ENCODE measurements at regions not wholly inside any gene's neighbourhood (a gene's known extent, or its start where the extent isn't known, plus 50 kb on each side); places are given as distances from the start of the nearest gene placed in this dataset.

DNA sequence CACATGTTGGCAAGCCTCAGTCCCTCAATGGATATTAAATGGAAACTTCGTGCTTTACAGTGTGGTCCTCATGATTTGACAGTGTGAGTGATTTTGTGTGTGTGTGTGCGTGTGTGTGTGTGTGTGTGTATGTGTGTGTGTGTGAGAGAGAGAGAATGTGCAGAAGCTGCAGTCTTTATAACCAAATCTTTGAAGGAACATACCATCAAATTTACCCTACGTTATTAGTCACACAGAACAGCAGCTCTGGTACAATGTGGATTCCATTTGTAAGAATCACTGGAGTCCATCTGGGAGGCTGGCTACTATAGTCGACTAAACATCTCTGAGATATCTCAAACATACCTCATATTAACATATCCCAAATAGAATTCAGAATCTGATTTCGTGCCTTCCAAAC is 928.0 kb upstream of the POT1 start:
- H3K4me3 ChIP-seq (ENCODE audit: low read length in 2 of 2): no peak overlapping the region
- no peaks in the 10 kb centered on the region for H3K4me1 ChIP-seq (ENCODE audit: control insufficient read depth in 2 of 2, insufficient read depth in 2 of 2, low read length in 2 of 2)
- DNase-seq (ENCODE audit: low read depth in 6 of 9, low spot score in 9 of 9): no peak
- H3K36me3 ChIP-seq (ENCODE audit: control insufficient read depth in 2 of 2, insufficient read depth in 2 of 2, low read length in 1 of 2): no peaks in the 10 kb centered on the region
- H3K27me3 ChIP-seq (ENCODE audit: control insufficient read depth in 2 of 2, insufficient read depth in 1 of 2, low read length in 1 of 2): no peaks in the 10 kb centered on the region
- WGBS: 87% methylated on average over 5 of the region's 5 CpGs
- no peaks in the 10 kb centered on the region for H3K9me3 ChIP-seq (ENCODE audit: control insufficient read depth in 2 of 2, insufficient read depth in 1 of 2, low read length in 1 of 2)
- H3K27ac ChIP-seq (ENCODE audit: low read depth in 1 of 2, low read length in 1 of 2): no peak overlapping the region

DNA sequence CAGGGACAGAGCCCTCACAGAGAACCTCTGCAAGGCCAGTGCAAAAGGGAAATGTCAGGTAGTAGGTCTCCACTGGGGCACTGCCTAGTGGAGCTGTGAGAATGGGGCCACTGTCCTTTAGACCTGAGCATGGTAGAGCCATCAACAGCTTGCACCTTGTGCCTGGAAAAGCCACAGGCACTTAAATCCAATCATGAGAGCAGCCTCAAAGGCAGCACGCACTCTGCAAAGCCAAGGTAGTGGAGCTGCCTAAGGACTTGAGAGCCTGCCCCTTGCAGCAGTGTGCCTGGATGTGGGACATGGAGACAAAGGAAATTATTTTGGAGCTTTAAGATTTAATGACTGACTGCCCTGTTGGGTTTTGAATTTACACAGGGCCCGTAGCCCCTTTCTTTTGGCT is 918.5 kb upstream of the POT1 start:
- no peak overlapping the region for H3K27ac ChIP-seq (ENCODE audit: low read depth in 1 of 2, low read length in 1 of 2)
- no peak for DNase-seq (ENCODE audit: low read depth in 6 of 9, low spot score in 9 of 9)
- no peaks in the 10 kb centered on the region for H3K27me3 ChIP-seq (ENCODE audit: control insufficient read depth in 2 of 2, insufficient read depth in 1 of 2, low read length in 1 of 2)
- WGBS: 75% methylated on average over 2 of the region's 2 CpGs
- no peaks in the 10 kb centered on the region for H3K4me1 ChIP-seq (ENCODE audit: control insufficient read depth in 2 of 2, insufficient read depth in 2 of 2, low read length in 2 of 2)
- no peak overlapping the region for H3K4me3 ChIP-seq (ENCODE audit: low read length in 2 of 2)
- peaks cover 0 to 6% of the 10 kb centered on the region in 2 donors for H3K9me3 ChIP-seq (ENCODE audit: control insufficient read depth in 2 of 2, insufficient read depth in 1 of 2, low read length in 1 of 2)
- H3K36me3 ChIP-seq (ENCODE audit: control insufficient read depth in 2 of 2, insufficient read depth in 2 of 2, low read length in 1 of 2): no peaks in the 10 kb centered on the region

DNA sequence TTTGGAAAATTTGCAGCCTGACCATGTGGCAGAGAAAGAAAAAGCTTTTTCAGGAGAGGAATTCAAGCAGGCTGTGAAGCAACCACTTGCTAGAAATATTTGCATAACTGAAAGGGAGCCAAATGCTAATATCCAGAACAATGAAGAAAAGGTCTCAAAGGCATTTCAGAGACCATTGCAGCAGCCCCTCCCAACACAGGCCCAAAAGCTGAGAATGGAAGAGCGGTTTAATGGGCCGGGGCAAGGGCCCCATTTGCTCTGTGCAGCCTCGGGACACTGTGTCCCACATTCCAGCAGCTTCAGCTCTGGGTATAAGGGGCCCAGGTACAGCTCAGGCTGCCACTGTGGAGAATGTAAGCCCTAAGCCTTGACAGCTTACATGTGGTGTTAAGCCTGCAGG is 918.1 kb upstream of the POT1 start:
- Histone ChIP-seq H3K9me3 (ENCODE audit: control insufficient read depth in 2 of 2, insufficient read depth in 1 of 2, low read length in 1 of 2) (peaks cover 0 to 6% of the 10 kb centered on the region in 2 donors), H3K36me3 (ENCODE audit: control insufficient read depth in 2 of 2, insufficient read depth in 2 of 2, low read length in 1 of 2) (no peaks in the 10 kb centered on the region), H3K4me3 (ENCODE audit: low read length in 2 of 2) (no peak overlapping the region), H3K27ac (ENCODE audit: low read depth in 1 of 2, low read length in 1 of 2) (no peak overlapping the region), H3K4me1 (ENCODE audit: control insufficient read depth in 2 of 2, insufficient read depth in 2 of 2, low read length in 2 of 2) (no peaks in the 10 kb centered on the region), H3K27me3 (ENCODE audit: control insufficient read depth in 2 of 2, insufficient read depth in 1 of 2, low read length in 1 of 2) (no peaks in the 10 kb centered on the region)
- DNase-seq (ENCODE audit: low read depth in 6 of 9, low spot score in 9 of 9): no peak
- WGBS: 81% methylated on average over 3 of the region's 3 CpGs

DNA sequence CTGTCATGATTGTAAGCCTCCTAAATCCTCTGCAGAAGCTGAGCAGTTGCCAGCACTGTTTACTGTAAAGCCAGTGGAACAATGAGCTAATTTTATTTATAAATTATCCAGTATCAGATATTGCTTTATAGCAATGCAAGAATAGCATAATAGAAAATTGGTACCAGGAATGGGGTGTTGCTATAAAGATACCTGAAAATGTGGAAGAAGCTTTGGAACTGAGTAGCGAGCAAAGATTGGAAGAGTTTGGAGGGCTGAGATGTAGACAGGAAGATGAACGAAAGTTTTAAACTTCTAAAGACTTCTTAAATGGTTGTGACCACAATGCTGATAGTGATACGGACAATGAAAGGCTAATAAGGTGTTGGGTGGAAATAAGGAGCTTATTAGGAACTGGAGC is 917.4 kb upstream of the POT1 start:
- H3K36me3 ChIP-seq (ENCODE audit: control insufficient read depth in 2 of 2, insufficient read depth in 2 of 2, low read length in 1 of 2): no peaks in the 10 kb centered on the region
- no peak overlapping the region for H3K4me3 ChIP-seq (ENCODE audit: low read length in 2 of 2)
- H3K9me3 ChIP-seq (ENCODE audit: control insufficient read depth in 2 of 2, insufficient read depth in 1 of 2, low read length in 1 of 2): peaks cover 0 to 6% of the 10 kb centered on the region in 2 donors
- no peak for DNase-seq (ENCODE audit: low read depth in 6 of 9, low spot score in 9 of 9)
- no peaks in the 10 kb centered on the region for H3K27me3 ChIP-seq (ENCODE audit: control insufficient read depth in 2 of 2, insufficient read depth in 1 of 2, low read length in 1 of 2)
- H3K4me1 ChIP-seq (ENCODE audit: control insufficient read depth in 2 of 2, insufficient read depth in 2 of 2, low read length in 2 of 2): no peaks in the 10 kb centered on the region
- WGBS: 89% methylated on average over 3 of the region's 3 CpGs
- H3K27ac ChIP-seq (ENCODE audit: low read depth in 1 of 2, low read length in 1 of 2): no peak overlapping the region

DNA sequence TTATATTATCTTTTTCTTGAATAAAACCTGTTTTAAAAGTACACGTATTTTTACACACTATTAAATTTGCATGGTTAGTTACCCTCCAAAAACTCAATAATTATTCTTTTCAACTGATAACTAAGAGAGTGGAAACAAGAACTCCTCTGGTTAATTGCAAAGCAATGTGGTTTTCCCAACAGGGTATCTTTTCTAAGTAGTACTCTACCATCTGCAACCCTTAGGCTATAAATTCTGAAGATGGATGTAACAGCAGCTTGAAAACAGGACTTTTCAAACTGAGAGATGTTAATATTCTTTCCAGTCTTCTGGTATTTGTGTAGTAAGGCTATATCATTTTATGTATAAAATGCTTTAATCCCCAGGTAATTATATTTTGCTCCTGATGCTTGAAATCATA is 916.1 kb upstream of the POT1 start:
- WGBS: 96% methylated on average over 1 of the region's 1 CpG
- DNase-seq (ENCODE audit: low read depth in 6 of 9, low spot score in 9 of 9): no peak
- H3K9me3 ChIP-seq (ENCODE audit: control insufficient read depth in 2 of 2, insufficient read depth in 1 of 2, low read length in 1 of 2): peaks cover 0 to 3% of the 10 kb centered on the region in 2 donors

DNA sequence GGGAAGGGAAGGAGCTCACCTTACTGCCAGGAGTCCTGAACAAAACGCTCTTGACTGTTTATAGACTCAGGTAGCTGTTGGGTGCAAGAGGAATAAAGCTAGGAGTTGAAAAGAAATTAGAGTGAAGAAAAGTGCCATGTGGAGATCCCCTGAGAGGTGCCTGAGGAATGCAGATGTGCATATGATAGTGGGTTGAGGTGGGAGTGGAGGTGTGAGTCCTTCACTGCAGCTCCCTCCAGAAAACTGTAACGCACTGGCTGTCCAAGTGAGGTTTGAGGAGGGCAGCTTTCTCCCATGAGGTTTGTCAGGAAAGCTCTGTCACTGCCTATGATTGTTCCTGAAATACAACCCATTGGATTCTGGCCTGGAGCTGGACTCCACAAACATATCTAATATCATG is 904.8 kb upstream of the POT1 start:
- Histone ChIP-seq H3K27ac (ENCODE audit: low read depth in 1 of 2, low read length in 1 of 2) (no peak overlapping the region), H3K27me3 (ENCODE audit: control insufficient read depth in 2 of 2, insufficient read depth in 1 of 2, low read length in 1 of 2) (no peaks in the 10 kb centered on the region), H3K4me1 (ENCODE audit: control insufficient read depth in 2 of 2, insufficient read depth in 2 of 2, low read length in 2 of 2) (no peaks in the 10 kb centered on the region), H3K9me3 (ENCODE audit: control insufficient read depth in 2 of 2, insufficient read depth in 1 of 2, low read length in 1 of 2) (peaks cover 0 to 14% of the 10 kb centered on the region in 2 donors), H3K4me3 (ENCODE audit: low read length in 2 of 2) (no peak overlapping the region), H3K36me3 (ENCODE audit: control insufficient read depth in 2 of 2, insufficient read depth in 2 of 2, low read length in 1 of 2) (no peaks in the 10 kb centered on the region)
- DNase-seq (ENCODE audit: low read depth in 6 of 9, low spot score in 9 of 9): no peak
- WGBS: 72% methylated on average over 2 of the region's 2 CpGs

More for the DNA sequence above, 916.1 kb upstream of the POT1 start:
- H3K4me1 ChIP-seq (ENCODE audit: control insufficient read depth in 2 of 2, insufficient read depth in 2 of 2, low read length in 2 of 2): no peaks in the 10 kb centered on the region
- no peaks in the 10 kb centered on the region for H3K36me3 ChIP-seq (ENCODE audit: control insufficient read depth in 2 of 2, insufficient read depth in 2 of 2, low read length in 1 of 2)
- no peak overlapping the region for H3K27ac ChIP-seq (ENCODE audit: low read depth in 1 of 2, low read length in 1 of 2)
- H3K27me3 ChIP-seq (ENCODE audit: control insufficient read depth in 2 of 2, insufficient read depth in 1 of 2, low read length in 1 of 2): no peaks in the 10 kb centered on the region
- H3K4me3 ChIP-seq (ENCODE audit: low read length in 2 of 2): no peak overlapping the region

DNA sequence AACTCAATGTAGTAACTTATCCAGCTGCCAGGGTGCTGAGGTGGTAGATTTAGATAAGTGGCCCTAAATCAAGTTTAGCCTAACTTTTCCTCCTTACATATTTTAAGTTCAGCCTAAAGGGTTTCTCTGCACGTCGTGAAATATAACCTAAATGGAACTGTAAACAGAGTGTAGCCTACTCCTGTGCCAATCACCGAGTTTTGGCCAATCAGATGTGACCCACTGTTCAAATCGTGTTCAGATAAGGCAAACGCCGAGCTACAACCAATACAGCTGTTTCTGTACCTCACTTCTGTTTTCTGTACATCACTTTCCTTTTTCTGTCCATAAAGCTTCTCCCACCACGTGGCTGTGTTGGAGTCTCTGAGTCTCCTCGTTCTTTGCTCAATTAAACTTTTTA is 904.2 kb upstream of the POT1 start:
- H3K9me3 ChIP-seq (ENCODE audit: control insufficient read depth in 2 of 2, insufficient read depth in 1 of 2, low read length in 1 of 2): peaks cover 1 to 19% of the 10 kb centered on the region in 2 donors
- H3K4me3 ChIP-seq (ENCODE audit: low read length in 2 of 2): no peak overlapping the region
- H3K4me1 ChIP-seq (ENCODE audit: control insufficient read depth in 2 of 2, insufficient read depth in 2 of 2, low read length in 2 of 2): no peaks in the 10 kb centered on the region
- H3K27ac ChIP-seq (ENCODE audit: low read depth in 1 of 2, low read length in 1 of 2): no peak overlapping the region
- 88% methylated on average over 8 of the region's 8 CpGs for WGBS
- no peaks in the 10 kb centered on the region for H3K36me3 ChIP-seq (ENCODE audit: control insufficient read depth in 2 of 2, insufficient read depth in 2 of 2, low read length in 1 of 2)
- no peak for DNase-seq (ENCODE audit: low read depth in 6 of 9, low spot score in 9 of 9)
- no peaks in the 10 kb centered on the region for H3K27me3 ChIP-seq (ENCODE audit: control insufficient read depth in 2 of 2, insufficient read depth in 1 of 2, low read length in 1 of 2)

DNA sequence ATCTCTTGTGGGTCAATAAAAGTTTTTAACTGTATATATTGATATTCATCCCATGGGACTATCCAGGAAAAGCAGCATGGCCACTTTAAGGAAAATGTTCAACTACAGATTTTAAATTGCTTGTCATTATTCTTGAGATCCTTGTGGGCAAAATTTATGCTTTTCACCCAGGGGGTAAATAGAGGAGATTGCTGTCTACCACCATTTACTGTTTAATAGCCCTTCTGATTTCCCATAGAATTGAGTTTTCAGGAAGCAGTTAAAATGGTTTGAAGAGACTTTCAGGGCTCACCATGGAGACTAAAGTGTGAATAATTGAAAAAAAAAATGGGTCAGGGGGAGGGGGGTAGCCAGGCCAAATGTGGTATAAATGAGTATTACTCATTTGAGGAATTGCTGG is 901.1 kb upstream of the POT1 start:
- no peaks in the 10 kb centered on the region for H3K36me3 ChIP-seq (ENCODE audit: control insufficient read depth in 2 of 2, insufficient read depth in 2 of 2, low read length in 1 of 2)
- no peak overlapping the region for H3K4me3 ChIP-seq (ENCODE audit: low read length in 2 of 2)
- H3K9me3 ChIP-seq (ENCODE audit: control insufficient read depth in 2 of 2, insufficient read depth in 1 of 2, low read length in 1 of 2): peaks cover 1 to 19% of the 10 kb centered on the region in 2 donors
- no peak for DNase-seq (ENCODE audit: low read depth in 6 of 9, low spot score in 9 of 9)
- H3K27ac ChIP-seq (ENCODE audit: low read depth in 1 of 2, low read length in 1 of 2): no peak overlapping the region
- H3K4me1 ChIP-seq (ENCODE audit: control insufficient read depth in 2 of 2, insufficient read depth in 2 of 2, low read length in 2 of 2): no peaks in the 10 kb centered on the region
- H3K27me3 ChIP-seq (ENCODE audit: control insufficient read depth in 2 of 2, insufficient read depth in 1 of 2, low read length in 1 of 2): no peaks in the 10 kb centered on the region

DNA sequence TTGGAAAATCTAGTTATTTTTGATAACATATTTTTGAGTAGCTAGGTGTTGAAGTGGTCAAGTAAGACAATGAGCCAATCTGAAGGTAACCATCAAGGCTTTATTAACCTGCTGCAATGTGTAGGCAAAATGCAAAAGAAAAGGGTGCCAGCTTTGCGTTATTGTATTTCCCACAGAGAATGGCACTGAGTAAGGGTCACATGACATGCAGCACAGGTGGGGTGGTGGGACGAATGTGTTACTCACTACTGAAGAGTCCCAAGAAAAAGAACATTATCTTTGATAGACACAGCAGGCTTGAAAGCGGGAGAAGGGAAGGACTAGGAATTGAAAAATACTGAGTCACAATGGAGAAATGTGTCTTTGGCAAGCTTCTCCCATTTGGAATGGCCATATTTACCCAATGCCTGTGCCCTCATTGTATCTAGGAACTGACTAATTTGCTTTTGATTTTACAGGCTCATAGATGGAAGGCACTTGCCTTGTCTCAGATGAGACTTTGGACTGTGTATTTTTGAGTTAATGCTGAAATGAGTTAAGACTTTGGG is 898.6 kb upstream of the POT1 start:
- WGBS: 94% methylated on average over 3 of the region's 3 CpGs
- H3K4me3 ChIP-seq (ENCODE audit: low read length in 2 of 2): no peak overlapping the region
- no peak for DNase-seq (ENCODE audit: low read depth in 6 of 9, low spot score in 9 of 9)

DNA sequence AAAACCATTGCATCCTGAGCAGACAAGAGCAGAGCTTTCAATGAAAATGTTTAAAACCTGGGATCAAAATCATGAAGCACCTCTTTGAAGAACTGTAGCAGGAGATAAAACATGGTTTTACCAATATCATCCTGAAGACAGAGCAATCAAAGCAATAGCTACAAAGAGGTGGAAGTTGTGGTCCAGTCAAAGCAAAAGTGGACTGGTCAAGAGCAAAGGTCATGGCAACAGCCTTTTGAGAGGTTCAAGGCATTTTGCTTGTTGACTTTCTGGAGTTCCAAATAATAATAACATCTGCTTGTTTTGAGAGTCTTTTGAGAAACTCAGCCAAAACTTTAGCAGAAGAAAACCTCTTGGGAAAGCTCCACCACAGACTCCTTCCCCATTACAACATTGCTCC is 893.9 kb upstream of the POT1 start:
- H3K4me3 ChIP-seq (ENCODE audit: low read length in 2 of 2): no peak overlapping the region
- no peak overlapping the region for H3K27ac ChIP-seq (ENCODE audit: low read depth in 1 of 2, low read length in 1 of 2)
- DNase-seq (ENCODE audit: low read depth in 6 of 9, low spot score in 9 of 9): no peak
- no peaks in the 10 kb centered on the region for H3K36me3 ChIP-seq (ENCODE audit: control insufficient read depth in 2 of 2, insufficient read depth in 2 of 2, low read length in 1 of 2)
- no peaks in the 10 kb centered on the region for H3K4me1 ChIP-seq (ENCODE audit: control insufficient read depth in 2 of 2, insufficient read depth in 2 of 2, low read length in 2 of 2)
- H3K9me3 ChIP-seq (ENCODE audit: control insufficient read depth in 2 of 2, insufficient read depth in 1 of 2, low read length in 1 of 2): no peaks in the 10 kb centered on the region
- H3K27me3 ChIP-seq (ENCODE audit: control insufficient read depth in 2 of 2, insufficient read depth in 1 of 2, low read length in 1 of 2): no peaks in the 10 kb centered on the region

More for the DNA sequence above, 898.6 kb upstream of the POT1 start:
- H3K27me3 ChIP-seq (ENCODE audit: control insufficient read depth in 2 of 2, insufficient read depth in 1 of 2, low read length in 1 of 2): no peaks in the 10 kb centered on the region
- no peaks in the 10 kb centered on the region for H3K36me3 ChIP-seq (ENCODE audit: control insufficient read depth in 2 of 2, insufficient read depth in 2 of 2, low read length in 1 of 2)
- peaks cover 1 to 18% of the 10 kb centered on the region in 2 donors for H3K9me3 ChIP-seq (ENCODE audit: control insufficient read depth in 2 of 2, insufficient read depth in 1 of 2, low read length in 1 of 2)
- no peaks in the 10 kb centered on the region for H3K4me1 ChIP-seq (ENCODE audit: control insufficient read depth in 2 of 2, insufficient read depth in 2 of 2, low read length in 2 of 2)
- H3K27ac ChIP-seq (ENCODE audit: low read depth in 1 of 2, low read length in 1 of 2): no peak overlapping the region

Measured in thymus (tissue), 11 donors.